ENCODE measurements at regions not wholly inside any gene's neighbourhood (a gene's known extent, or its start where the extent isn't known, plus 50 kb on each side); places are given as distances from the start of the nearest gene placed in this dataset.

DNA sequence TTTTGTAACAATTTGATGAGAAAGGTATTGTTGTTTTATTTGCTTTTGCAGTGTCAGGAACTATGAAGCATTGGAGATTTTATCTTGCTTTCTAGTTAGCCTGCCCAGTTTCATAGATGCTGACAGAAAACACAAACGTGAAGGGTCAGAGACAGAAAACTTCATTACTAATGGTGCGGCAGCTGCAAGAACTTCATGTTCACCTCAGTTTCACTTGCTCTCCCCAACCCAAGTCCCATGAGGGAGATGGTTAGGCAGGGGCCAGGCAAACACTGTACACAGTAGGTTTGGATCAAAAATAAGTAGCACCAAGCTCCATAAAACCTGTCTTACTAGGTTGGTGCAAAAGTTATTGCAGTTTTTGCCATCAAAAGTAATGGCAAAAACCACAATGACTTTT lies 550.2 kb upstream of the MIR17HG start:
- in situ Hi-C loops (cut with HindIII; ENCODE audit: low sequenced_read_pairs) = no loop called here
- TF ChIP-seq, protein P1, sequence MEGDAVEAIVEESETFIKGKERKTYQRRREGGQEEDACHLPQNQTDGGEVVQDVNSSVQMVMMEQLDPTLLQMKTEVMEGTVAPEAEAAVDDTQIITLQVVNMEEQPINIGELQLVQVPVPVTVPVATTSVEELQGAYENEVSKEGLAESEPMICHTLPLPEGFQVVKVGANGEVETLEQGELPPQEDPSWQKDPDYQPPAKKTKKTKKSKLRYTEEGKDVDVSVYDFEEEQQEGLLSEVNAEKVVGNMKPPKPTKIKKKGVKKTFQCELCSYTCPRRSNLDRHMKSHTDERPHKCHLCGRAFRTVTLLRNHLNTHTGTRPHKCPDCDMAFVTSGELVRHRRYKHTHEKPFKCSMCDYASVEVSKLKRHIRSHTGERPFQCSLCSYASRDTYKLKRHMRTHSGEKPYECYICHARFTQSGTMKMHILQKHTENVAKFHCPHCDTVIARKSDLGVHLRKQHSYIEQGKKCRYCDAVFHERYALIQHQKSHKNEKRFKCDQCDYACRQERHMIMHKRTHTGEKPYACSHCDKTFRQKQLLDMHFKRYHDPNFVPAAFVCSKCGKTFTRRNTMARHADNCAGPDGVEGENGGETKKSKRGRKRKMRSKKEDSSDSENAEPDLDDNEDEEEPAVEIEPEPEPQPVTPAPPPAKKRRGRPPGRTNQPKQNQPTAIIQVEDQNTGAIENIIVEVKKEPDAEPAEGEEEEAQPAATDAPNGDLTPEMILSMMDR (IDR thresholded peaks at IDR 0.05; ENCODE audit: low read depth, low read length) = no peak
- DNase-seq (ENCODE audit: low read depth, low spot score) = no peak

DNA sequence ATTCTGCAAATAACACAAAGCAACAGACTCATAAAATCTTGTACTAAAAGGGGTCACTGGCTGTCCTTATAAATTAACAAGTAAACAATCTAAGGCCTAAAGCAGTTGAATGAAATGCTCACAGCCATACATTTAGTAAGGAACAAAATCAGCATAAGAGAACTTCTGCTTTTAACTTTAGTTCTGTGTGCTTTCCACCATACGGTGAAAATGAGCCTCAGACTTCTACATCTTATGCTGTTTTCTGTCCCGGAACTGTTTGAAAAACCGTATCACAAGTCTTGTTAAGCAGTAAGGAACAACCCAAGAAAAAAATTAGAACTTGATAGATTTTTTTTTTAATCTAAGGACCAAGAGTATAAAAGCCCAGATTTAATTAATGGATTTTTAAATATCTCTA lies 549.1 kb upstream of the MIR17HG start:
- in situ Hi-C loops (cut with HindIII; ENCODE audit: low sequenced_read_pairs) = no loop called here
- TF ChIP-seq, protein P1 (IDR thresholded peaks at IDR 0.05; ENCODE audit: low read depth, low read length) = no peak
- DNase-seq (ENCODE audit: low read depth, low spot score) = no peak
- no peak overlapping the region for H3K4me3 ChIP-seq (ENCODE audit: low read depth, low read length)

More for the DNA sequence above, 550.2 kb upstream of the MIR17HG start:
- H3K4me3 ChIP-seq (ENCODE audit: low read depth, low read length) = no peak overlapping the region

- in situ Hi-C loops (cut with HindIII; ENCODE audit: low sequenced_read_pairs) = no loop called here
- DNase-seq (ENCODE audit: low read depth, low spot score) = no peak
- TF ChIP-seq, protein P1 (IDR thresholded peaks at IDR 0.05; ENCODE audit: low read depth, low read length) = no peak
- no peak overlapping the region for H3K4me3 ChIP-seq (ENCODE audit: low read depth, low read length)
Measured at GRCh38 chr13:90800082-90800746, 547.3 kb upstream of the MIR17HG start.

DNA sequence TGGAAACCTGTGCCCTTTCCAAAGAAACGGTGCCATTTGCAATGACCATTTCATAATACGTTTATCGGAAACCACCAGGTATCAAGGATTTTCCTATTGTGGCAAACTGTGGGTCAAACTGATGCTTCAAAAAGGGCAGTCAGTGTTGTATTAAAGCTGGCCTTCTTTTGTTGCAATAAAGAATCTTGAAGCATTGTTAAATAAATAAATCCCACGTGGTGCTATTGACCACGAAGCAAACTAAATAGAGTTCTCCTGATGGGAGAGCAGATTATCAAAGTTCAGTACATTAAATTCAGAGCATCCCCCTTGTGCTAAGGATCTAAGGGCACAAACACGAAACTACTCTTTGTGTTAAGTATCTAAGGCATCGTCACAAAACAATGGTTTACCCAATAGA lies 545.9 kb upstream of the MIR17HG start:
- in situ Hi-C loops (cut with HindIII; ENCODE audit: low sequenced_read_pairs) = no loop called here
- DNase-seq (ENCODE audit: low read depth, low spot score) = no peak
- no peak overlapping the region for H3K4me3 ChIP-seq (ENCODE audit: low read depth, low read length)
- TF ChIP-seq, protein P1 (IDR thresholded peaks at IDR 0.05; ENCODE audit: low read depth, low read length) = no peak

- H3K4me3 ChIP-seq (ENCODE audit: low read depth, low read length) = no peak overlapping the region
- in situ Hi-C loops (cut with HindIII; ENCODE audit: low sequenced_read_pairs) = no loop called here
- TF ChIP-seq, protein P1 (IDR thresholded peaks at IDR 0.05; ENCODE audit: low read depth, low read length) = no peak
- no peak for DNase-seq (ENCODE audit: low read depth, low spot score)
Measured at GRCh38 chr13:90803210-90803609, 544.3 kb upstream of the MIR17HG start.

GRCh38 chr13:90806016-90806615 lies 541.4 kb upstream of the MIR17HG start:
- in situ Hi-C loops (cut with HindIII; ENCODE audit: low sequenced_read_pairs) = no loop called here
- TF ChIP-seq, protein P1 (IDR thresholded peaks at IDR 0.05; ENCODE audit: low read depth, low read length) = no peak
- H3K4me3 ChIP-seq (ENCODE audit: low read depth, low read length) = no peak overlapping the region
- no peak for DNase-seq (ENCODE audit: low read depth, low spot score)

All from astrocyte of the spinal cord (primary cell).